HG03565 (cell line): ENCODE measurements at regions not wholly inside any gene's neighbourhood (a gene's known extent, or its start where the extent isn't known, plus 50 kb on each side); places are given as distances from the start of the nearest gene placed in this dataset.
A peak's percentile ranks its signal among the peaks of the same experiment; 100 is the strongest.
"Not testable (repeated sequence)": the region's sequence is repeated elsewhere in the genome, so short reads cannot be mapped to it uniquely, and the experiment has no call there.

Experiments
- ATAC-seq: cut with Tn5 transposase; IDR thresholded peaks from one replicate; pipeline ENCODE4 v1.9.1; 2021; ENCODE audit warnings: mild to moderate bottlenecking, moderate library complexity; ENCODE audit not compliant: unreplicated experiment

GRCh38 chr10:123375097-123375496 is 220.9 kb downstream of the BUB3 start:
- no peak for ATAC-seq

DNA sequence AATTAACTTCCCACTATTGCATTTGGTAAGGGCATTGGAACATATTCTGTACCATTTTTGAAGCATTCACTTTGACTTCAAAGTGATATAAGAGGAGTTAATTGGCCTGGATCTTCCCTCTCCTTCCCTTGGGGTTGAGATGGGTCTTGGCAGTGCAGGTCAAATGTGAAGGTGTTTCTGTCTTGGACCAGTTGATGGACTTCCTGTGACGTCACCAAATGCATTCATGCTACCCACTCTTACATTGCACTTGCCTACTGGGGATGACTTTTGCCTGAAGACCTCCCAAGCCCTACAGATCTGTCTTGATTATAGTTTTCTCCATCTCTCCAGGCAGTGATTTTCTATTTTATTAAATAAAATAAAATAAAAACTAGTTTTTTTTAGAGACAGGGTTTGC is 221.5 kb downstream of the BUB3 start:
- no peak for ATAC-seq

GRCh38 chr10:123377883-123378282 is 223.7 kb downstream of the BUB3 start:
- ATAC-seq = no peak

- no peak for ATAC-seq
Observed at GRCh38 chr10:123378302-123378701, 224.1 kb downstream of the BUB3 start.

- ATAC-seq = no peak
Observed at GRCh38 chr10:123379156-123379555, 225.0 kb downstream of the BUB3 start.

GRCh38 chr10:123380491-123381085 is 226.4 kb downstream of the BUB3 start:
- no peak for ATAC-seq

GRCh38 chr10:123381224-123381623 is 227.0 kb downstream of the BUB3 start:
- ATAC-seq = no peak

GRCh38 chr10:123382491-123382890 is 228.3 kb downstream of the BUB3 start:
- ATAC-seq = no peak

DNA sequence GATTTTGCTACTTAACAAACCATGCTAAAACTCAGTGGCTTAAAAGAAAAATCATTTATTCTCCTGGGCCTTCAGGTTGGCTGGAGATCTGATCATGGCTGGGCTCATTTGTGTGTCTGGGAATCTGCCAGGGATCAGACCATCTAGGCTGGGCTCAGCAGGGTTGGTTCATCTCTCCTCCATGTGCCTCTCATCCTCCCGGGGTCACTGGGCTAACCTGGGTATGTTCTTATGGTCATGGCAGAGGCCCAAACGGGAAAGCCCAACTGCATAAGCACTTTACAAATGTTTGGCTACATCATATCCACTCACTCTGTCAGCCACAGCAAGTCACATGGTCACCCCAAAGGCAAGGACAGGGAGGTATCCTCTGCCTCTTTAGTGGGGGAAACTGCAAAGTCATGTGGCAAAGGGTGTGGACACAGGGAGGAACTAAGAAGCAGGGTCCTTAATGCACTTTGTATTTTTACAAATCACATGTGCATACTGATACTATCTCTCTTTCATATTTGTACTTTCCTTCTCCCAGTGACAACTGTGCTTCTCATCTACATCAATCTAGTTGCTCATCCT is 231.4 kb downstream of the BUB3 start:
- ATAC-seq = no peak

- ATAC-seq = no peak
Observed at GRCh38 chr10:123389520-123389919, 235.3 kb downstream of the BUB3 start.

GRCh38 chr10:123390332-123390731 is 236.1 kb downstream of the BUB3 start:
- no peak for ATAC-seq

DNA sequence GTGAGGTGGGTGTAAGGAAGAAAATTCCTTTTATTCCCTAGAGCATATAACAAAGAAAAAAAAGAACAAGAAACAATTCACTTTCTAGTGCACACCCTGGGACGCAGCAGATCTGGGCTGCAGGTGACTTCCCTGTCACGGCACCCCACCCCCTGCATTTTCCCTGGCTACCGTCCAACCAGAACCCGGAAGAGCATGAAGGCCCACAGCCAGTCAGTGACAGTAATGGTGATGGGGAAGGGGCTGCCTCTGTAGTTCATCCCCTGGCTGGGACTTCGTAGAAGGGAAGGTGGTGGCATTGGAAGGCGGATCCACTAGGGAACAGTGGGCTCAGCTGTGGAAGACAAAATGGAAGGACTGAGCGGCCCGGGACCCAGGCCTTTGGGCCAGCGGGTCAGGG is 236.7 kb downstream of the BUB3 start:
- no peak for ATAC-seq

- ATAC-seq = peak; percentile 26
Observed at GRCh38 chr10:123391275-123392028, 237.2 kb downstream of the BUB3 start.

DNA sequence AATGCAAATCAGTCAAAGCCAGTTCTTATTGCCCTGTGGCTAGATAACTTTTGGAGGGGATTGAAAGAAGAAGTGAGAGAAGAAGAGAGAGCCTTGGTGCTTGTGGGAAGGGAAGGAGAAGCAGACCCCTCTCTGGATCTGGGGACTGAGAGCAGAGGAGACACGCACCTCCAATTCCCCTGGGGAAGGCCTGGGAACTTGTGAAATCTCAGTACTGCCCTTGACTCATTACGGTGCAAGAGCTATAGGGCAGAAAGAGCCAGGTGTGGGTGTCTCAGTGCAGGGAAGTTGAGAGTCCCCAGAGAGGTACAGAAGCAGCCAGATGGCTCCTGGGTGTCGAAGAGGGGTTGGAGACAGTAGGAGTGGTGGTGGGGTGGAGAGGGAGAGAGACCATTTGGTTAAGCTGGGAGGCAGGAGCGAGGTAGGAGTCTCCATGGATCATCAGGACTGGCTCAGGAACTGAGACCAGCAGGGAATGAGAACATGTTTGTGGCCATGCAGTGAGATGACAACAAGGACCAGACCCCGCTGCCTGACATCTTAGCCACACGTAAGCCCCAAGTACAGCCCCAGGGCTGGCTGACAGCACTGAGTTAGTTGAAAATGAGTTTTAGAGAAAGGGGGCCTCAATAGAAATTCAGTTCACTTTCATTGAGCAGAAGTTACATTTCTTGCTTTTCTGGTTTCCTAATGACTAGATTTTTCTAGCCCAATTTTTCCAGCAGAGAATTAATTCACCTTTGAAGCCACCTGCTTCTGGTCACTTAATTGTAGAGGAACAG is 238.2 kb downstream of the BUB3 start:
- ATAC-seq = peak; percentile 71

GRCh38 chr10:123393170-123393569 is 239.0 kb downstream of the BUB3 start:
- ATAC-seq = no peak

GRCh38 chr10:123394382-123394781 is 240.2 kb downstream of the BUB3 start:
- ATAC-seq = no peak

GRCh38 chr10:123395234-123395633 is 241.0 kb downstream of the BUB3 start:
- not testable (repeated sequence) for ATAC-seq

DNA sequence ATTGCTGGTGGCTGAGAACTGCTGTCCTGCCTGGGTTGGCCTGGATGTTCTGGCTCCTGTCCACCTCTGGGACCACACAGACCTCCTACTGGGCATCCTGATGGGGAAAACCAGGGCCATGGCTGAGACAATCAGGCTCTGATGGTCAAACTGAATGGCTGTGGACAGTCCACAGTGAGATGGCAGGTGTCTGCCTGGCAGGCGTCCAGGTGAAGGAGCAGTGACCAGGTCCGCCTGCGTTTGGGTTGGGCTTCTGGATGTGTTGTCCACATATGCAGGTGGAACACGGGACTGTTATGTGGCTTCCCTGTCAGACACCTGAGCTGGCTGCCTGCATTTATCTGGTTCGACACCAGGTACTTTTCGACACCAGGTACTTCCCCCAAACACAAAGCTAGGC is 241.7 kb downstream of the BUB3 start:
- ATAC-seq = no peak

DNA sequence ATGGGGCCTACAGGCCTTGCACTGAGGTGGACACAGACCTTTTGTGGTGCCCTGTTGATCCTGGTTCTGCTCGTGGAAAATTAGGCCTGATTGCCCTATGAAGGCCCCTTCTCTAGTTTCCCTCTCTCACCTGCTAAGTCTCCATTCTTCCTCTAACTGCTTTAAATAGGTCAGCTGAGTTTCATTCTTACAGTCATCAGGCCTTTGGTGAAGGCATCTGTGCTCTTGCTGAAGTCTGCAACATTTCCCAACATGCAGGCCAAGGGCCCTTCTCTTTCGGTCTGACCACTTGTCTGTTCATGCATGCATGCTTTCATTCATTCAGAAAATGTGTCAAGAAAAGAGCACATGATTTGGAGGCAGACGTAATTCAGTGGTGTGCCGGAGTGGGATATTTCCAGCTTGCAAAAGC is 244.0 kb downstream of the BUB3 start:
- peak; percentile 74 for ATAC-seq

GRCh38 chr10:123398756-123399155 is 244.6 kb downstream of the BUB3 start:
- ATAC-seq = no peak

DNA sequence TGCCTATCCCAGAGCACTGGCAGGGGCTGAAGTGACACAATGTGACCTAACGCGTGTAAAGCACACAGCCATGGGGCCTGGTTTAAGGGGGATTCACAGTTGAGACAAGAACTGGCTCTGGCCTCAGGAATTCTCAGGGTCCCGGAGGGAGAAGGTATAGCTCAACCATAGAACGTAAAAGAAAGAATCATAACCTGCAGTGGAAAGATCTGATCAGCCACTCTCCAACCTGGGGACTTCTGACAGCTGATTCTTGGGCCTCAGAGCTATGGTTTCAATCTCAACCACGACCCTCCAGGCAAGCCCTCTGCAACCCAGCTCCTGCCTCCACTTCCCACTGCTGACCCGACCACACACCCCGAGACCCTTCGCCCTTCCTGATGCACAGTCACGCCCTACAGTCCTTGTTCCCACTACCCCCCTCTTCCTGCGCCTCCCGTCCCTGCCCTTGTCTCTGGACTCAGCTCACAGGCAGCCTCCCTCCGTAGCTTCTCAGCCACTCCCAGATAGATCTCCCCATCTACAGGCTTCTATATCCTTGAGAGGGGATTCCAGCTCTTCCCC is 245.2 kb downstream of the BUB3 start:
- no peak for ATAC-seq
